COR-L47 (cell line): ENCODE measurements at regions not wholly inside any gene's neighbourhood (a gene's known extent, or its start where the extent isn't known, plus 50 kb on each side); places are given as distances from the start of the nearest gene placed in this dataset.

Experiments used
- DNase-seq: peaks from one replicate; lab custom pipeline; 2025; lab: John Stamatoyannopoulos, UW

DNA sequence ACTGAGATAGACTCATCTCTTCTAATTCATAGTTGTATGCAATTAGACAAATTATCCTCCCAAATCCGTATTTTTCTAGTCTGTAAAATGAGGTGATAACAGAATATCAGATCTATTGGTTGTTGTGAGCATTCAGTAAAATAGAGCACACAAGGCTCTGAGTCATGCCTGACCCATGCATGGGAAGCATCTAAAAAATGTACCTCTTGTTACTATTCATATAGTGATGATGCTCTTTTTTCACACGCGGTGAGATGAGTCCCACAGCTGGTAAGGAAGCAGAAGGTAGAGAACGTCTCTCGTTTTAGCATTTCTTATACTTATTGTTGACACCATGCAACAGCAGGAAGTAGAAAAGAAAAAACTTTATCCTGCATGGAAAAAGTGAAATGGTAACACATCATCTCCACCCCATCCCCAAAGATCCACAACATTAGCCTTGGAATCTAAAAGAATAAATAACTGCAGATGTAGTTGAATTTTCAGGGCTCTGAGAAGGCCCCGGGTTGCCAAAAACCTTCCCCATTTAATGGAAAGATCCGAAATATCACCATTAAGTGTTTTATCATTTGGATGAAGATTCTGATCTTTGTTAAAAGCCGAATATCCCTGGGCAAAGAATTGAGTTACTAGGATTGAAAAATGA, 215.6 kb downstream of the TMEM114 start:
- no peak for DNase-seq

DNA sequence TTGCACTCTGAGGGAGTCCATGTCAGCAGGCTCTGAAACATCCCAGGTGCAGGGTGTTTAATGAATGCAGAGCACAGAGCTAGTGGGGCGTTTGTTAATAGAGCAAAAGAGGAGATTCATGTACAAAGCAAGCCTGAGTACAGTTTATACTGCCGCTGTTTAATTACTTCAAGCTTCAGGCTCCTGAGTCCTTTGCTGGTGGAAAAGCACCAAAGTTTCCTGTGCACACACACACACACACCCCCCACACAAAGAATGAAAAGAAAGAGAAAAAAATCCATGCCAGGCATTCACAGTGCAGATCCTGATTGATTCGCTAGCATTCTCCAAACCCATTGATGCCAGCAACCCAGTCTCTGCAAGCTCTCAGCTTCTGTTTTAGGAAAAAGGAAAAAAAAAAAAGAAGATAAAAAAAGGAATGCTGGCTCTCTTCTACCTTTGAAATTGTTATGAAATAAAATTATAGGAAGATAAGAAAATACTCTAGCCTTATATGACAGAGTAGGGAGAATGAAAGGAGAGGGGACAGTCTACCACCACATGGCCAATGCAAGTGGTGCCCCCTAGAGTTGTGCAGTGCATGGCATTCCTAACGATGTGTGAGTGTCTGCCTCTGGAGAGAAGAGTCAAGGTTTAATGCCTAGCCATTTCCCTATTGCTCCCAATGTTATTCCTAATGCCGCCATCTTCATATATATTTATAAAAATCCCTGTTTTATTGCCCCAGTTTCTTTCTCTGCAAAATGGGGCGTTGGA, 216.5 kb downstream of the TMEM114 start:
- DNase-seq = no peak

DNA sequence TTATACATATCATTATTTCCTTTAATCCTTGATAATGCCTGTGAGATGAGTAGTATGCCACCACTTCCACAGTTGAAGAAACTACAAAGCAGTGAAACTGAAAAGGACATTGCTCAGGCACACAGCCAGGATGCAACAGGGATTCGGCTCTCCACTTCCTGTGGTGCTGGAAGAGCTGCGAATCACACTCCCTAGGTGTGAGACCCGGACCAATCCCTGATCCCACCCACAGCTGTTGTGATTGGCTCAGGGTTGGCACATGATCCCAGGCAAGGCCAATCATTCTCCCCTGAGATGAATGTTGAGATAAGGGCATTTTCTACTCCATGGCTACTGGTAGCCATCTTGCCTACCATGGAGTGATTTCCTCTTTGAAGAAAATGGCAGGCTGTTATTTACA, 218.2 kb downstream of the TMEM114 start:
- no peak for DNase-seq

DNA sequence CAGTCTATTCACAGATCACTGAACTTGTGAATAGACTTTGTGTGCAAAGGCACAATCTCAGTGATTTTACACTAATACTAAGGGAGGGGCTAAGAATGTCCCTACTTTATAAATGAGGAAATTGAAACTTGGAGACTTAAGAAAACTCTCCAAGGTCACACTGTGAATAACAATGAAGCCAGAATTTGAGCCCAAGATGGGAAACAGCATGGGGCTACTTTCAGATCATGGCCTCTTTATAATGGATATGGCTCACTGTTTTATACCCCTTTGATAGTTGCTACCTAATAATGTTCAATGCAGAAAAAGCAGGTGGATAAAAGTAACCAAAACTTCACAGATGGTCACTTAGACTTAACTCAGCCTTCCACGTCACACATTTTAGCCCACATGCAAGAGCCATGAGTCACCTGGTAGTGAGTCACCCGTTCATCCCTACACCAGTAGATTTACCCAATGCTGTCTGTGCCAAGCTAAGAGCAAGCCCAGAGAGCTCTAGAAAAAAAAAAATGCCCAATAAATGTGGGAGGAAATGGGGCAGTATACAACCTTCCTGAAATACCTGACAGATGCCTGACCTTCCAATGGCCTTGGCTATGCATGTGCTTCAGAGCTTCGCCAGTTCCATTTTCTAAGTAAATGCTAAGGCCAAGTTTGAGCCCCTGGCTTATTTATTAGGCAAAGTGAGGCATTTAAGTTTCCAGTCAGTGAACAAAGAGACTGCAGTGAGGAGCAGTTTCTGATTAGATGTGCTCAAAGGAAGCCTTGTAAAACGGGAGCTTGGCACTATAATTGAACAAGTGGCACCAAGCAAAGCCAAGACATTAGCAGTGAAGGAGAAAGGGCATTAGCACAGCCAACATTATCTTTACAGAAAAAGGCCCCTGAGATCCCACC, 219.7 kb downstream of the TMEM114 start:
- DNase-seq = no peak

DNA sequence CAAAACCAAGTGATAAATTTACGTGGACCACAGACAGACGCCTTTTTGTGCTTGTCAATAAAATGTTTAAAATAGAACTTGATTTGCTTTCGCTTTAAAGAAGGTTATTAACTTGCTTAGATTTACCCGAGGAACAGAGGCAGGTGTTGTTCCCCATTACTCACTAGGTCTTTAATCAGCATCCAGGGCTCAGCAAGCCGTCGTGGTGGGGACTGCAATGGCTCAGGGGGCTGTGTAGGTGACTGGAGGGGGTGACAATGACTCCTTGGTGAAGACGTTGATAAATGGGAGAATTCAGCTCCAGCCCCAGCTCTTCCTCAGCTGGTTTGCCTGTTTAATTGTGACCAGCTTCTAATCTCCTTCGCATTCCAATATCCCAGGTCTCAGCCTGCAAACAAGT, 231.4 kb downstream of the TMEM114 start:
- DNase-seq = no peak

DNA sequence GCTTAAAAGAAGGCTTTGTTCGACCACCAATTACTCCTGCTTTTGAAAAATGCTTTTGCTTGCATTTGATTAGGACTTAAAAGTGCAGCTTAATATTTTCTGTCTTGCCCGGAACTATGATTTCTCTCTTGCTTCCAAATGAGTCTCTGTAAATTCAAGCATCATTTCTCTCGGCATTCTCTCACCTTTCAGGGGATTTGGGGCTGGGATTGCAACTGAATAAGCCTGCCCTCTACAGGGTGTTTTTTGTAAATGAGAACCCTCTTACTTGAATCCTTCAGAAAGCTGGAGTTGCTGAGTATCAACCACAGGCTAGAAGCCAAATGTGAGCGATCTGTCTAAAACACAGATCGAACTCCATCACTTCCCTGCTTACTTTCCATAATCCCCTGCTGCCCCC, 234.6 kb downstream of the TMEM114 start:
- no peak for DNase-seq

DNA sequence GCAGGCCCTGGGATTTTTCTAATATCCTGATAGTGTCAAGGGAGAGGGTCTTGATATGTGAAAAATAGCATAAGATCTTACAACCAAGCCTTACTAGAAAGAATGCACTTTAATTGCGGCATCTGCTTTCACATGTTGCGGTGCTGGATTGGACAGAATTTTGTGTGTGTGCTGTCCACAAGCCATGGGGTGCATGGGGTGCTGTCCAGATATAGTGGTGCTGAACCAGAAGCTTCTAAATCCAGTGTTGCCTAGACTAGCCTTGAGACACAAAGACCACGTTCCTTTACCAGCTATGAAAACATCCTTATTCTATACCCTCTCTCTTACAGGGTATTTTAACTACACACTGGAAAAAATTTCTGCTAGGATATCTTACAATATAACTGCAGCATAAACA, 244.0 kb downstream of the TMEM114 start:
- DNase-seq = no peak

DNA sequence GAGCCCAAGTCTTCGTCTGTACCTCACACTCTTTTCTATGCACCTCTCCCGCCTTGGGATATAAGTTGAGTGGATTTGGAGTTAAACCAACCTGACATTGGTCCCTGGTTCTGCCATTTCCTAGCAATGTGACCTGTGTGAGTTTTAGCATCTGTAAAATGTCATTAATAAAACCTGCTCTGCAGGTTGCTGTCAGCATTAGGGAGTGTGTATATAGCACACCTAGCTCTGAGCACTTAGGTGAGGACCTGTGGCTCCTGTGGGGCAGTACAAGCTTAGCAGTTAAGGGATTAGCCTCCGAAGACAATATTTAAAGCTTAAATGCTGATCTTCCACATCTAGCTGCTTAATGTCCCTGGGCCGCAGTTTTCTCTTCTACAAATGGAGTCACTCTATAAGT, 248.0 kb downstream of the TMEM114 start:
- no peak for DNase-seq

DNA sequence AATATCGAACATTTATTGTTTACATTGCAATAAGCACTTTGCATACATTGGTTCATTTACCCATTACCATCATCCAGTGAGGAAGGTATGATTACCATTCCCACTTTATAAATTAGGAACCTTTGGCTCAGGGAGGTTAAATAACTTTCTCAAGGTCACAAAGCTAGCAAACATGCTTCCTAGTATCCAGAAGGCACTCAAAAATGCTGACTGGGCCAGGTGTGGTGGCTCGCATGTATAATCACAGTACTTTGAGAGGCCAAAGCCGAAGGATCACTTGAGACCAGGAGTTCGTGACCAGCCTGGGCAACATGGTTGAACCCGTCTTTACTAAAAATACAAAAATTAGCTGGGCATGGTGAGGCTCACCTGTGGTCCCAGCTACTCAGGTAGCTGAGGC, 259.6 kb downstream of the TMEM114 start:
- no peak for DNase-seq

DNA sequence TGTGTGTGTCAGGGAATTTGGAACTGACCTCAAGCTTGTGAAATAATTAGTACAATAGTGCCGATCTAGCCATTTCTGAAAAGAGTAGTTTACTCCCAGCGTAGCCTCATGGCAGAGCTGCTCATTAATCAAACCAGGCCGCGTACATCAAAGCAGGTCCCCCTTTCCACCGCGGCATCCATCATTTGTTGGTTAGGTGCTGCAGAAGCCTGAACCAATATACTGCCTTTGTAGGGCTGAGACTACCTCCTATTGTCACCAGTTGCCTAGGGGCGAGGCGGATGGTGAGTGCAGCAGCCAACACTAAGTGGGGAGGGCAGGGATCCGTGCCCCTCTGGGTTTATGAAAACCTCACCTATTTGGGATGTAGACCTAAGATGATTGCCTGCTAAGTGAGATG, 264.1 kb downstream of the TMEM114 start:
- no peak for DNase-seq

DNA sequence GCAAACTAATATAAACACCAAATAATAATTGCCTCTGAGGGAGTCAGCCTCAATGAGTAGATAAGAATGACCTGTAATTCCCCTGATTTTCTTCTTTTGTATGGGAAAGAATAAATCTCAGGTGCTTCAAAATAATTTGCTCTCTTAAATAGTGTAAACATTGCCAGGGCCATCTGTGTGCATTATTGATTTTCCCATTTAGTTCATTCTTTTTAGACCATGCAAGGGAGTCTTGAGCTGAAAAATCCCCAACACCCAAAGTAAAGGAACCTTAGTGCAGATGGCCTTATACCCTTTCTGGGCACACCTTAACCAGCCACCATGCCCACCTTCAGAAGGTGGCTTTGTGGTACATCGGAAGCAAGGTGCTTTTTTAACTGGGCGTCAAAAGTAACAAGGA, 267.2 kb downstream of the TMEM114 start:
- DNase-seq = no peak

DNA sequence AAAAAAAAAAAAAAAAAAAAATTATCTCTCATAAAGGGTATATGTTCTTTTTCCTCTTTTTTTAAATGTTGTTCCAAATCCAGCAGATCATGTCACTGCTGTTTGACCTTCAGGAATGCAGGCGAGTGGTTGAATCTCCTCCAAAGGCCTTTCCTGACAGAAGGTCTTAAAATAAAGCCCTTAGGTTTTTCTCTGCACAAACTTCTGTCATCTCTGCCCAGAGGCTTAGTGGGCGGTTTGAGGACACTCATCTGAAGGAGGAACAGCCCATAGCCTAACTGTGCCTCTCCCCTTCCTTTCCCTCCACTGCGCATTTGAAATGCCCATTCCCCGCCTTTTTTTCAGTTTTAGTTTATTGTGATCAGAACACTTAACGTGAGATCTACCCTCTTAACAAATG, 270.2 kb downstream of the TMEM114 start:
- DNase-seq = no peak

DNA sequence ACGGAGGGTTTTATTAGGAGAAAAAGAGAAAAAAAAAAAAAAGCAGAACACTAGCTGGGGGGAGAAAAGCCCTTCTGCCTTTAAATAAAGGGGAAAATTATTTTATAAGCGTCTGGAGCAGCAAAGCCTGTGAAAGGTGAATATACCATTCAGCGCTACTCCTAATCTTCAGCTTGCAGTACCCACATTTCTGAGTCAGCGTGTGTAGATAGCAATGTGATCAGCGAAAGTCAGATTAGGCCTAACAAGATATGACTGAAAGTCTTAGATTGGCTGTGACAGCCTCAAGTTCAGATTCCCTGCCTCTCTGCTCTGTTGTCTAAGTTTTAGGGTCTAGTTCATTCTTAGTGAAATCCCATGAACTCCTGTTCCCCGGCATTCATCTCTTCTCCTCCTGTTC, 279.5 kb downstream of the TMEM114 start:
- no peak for DNase-seq

DNA sequence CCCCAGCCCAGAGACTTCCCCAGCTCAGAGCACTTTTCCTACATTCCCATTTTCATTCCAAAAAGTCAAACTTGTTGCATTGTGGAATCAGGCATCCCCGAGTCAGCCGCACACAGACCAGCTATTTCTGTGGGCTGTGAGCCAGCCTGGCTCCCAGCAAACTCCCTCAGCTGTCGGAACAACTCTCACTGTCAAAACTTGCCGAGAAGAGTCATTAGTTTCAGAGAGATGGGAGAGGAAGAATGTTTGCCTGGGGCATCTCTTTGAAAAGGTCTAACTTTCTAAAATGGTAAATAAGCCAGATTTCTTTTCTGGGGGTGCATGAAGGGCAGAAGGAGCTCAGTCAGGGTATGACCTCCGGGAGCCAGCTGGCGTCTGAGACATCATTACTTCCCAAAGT, 280.0 kb downstream of the TMEM114 start:
- no peak for DNase-seq

DNA sequence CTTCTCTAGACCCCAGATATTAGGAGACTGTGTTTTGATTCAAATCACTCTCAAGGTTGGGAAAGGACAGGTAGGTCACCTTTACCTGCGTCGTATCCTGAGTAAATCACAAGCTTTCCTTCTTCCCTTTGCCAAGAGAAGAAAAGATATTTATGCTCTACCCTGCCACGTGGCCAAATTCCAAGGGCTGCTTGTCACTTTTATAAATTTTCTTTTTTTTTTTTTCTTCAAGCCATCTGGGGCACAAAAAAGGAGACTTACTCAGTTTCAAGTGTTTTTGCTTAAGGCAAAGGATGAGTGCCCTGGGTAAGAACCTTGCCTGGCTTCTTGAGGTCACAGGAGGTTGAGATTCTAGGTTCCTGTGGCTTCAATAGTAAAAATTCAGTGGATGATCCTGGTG, 285.1 kb downstream of the TMEM114 start:
- no peak for DNase-seq

DNA sequence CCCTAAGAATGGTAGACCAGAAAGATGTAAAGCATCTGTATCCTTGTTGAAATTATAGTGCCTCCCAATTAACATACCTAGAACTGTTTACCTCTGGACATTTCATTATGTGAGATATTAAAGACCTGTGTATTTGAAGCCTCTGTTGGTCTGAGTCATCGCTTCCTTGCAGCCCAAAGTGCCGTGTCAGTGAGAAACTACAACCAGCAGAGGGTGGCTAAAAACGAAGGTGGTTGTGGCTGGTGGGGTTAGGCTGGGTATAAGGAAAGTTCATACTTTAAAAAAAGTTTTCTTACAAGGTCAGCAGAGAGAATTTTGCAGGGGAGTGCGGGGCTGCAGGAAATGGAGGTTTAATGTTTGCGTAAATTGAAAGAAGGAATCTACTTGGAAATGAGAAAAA, 290.7 kb downstream of the TMEM114 start:
- DNase-seq = no peak

DNA sequence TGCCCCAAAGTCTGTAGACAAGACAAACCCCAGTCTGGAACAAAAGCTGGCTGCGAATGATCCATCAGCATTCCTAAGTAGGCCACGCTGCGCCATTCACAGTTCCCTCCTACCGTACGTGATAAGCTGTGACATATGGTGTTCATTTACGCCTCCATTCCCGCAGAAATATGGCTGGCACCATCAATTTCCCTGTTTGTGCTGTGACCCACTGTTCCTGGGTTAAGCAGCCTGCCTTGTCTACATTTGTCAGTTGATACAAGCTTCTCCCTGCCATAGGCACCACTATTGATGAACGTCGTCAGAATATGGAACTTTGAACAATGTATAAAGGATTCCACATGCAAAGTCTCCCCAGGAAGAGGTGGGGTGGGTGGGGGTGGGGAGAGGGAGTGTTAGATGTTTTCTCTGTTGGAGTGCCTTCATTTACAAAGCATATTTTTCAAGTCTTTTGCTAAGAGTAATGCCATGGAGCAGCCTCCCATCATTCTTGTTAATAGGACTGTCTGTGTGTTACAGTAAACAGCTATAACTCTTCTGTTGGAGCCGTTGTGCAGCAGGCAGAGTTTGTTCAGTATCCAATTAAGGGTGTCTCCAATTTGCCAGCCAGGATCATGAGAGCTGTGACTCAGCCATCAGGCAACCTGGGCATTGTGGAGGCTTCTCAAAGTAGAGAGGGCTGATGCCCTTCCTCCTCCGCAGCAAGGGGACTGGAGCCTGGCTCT, 294.6 kb downstream of the TMEM114 start:
- DNase-seq = no peak

DNA sequence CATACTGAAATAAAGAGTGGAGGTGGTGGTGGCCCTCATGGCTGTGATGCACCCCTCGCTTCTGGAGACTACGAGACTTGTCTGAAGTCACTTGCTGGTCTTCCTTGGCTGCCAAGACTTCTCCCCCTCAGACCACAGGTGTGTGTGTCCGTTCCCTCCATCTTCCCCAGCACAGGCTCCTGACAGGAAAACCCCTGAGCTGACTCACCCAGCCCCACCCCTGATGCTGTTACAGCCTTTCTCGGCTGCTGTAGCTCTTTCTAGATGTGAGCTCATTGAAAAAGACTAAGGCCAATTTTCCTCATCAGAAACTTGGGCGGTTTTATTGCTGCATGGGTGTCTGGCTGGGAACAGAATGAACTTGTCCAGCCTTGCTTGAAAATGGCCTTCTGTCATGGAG, 296.9 kb downstream of the TMEM114 start:
- DNase-seq = no peak

DNA sequence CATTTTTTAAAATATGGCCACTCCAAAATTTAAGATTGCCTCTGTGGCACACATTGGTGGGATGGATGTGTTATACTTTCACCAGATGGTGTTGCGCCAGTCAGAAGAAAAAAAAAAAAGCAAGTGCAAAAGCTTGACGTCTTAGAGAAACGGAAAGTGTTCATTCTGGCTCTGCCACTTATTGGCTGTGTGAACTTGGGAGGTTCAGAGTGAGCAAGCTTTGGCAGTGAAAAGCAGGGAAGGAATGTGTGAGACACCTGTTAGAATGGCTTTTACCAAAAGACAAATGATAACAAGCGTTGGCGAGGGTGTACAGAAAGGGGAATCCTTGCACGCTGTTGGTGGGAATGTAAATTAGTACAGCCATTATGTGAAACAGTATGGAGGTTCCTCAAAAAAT, 298.0 kb downstream of the TMEM114 start:
- DNase-seq = no peak

DNA sequence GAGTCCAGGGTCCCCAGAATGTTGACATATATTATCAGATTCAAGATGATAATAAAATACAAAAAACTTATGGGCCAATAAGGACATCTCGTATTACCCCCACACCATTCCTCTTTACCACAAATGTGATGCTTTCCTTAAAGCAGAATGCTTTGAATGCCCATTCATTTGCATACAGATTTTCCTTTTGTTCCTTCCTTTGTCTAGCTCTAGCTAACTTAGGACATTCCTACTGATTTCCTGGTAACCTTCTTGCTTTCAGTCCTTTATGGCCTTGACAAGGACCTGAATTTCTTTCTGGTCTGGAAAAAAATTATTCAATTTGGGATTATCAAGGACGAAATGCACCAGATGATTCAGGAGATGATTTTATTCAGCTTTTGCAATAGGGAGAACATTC, 304.0 kb downstream of the TMEM114 start:
- no peak for DNase-seq

DNA sequence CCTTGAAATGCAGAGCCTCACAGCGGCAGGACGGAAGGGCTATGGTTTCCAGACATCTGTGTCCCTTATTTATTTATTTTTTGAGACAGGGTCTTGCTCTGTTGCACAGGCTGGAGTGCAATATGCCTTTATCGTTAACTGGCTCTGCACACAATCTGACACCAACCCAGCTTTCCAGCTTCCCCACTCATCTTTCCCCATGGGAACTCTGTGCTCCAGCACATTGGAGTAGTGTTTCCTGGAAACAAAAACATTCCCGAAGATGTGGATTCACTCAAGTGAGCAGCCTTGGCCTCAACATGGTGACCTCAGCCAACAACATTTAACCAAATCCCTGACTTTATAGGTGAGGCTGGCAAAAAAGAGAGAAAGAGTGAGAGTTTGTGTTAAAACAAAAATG, 307.1 kb downstream of the TMEM114 start:
- DNase-seq = no peak

DNA sequence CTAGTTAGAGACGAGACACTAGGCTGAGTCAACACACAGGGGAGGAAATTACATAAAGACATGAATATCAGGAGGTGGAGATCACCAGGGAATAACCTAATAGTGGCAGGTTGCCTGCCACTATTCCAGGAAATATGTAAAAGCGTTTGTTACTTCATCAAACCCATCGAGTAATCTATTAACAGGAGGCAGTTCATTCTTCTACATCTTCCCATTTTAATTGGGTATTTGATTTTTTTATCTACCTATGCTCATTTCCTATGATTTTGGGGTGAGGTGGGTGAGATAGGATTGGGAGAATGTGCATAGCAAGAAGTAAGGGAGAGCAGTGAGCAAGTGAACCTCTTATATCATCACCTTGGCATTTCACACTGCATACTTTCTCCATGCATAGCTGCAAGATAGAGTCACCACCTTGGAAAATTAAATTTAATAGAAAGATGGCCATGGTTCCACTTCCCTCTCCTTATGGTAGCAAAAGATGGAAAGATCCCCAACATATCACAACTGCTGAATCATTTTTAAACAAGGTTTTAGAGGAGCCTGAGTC, 312.2 kb downstream of the TMEM114 start:
- DNase-seq = no peak
